ENCODE measurements at regions not wholly inside any gene's neighbourhood (a gene's known extent, or its start where the extent isn't known, plus 50 kb on each side); places are given as distances from the start of the nearest gene placed in this dataset.
"Not testable (repeated sequence)": the region's sequence is repeated elsewhere in the genome, so short reads cannot be mapped to it uniquely, and the experiment has no call there.

DNA sequence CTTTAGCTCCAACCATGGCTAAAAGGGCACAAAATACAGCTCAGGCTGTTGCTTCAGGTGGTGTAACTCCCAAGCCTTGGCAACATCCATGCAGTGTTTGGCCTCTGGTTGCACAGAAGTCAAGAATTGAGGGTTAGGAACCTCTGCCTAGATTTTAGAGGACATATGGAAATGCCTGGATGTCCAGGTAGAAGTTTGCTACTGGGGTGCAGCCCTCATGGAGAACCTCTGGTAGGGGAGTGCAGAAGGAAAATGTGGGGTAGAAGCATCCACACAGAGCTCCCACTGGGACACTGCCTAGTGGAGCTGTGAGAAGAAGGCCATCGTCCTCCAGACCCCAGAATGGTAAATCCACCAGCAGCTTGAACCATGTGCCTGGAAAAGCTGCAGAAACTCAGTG is 1453.8 kb upstream of the EYS start:
- no peak for DNase-seq

DNA sequence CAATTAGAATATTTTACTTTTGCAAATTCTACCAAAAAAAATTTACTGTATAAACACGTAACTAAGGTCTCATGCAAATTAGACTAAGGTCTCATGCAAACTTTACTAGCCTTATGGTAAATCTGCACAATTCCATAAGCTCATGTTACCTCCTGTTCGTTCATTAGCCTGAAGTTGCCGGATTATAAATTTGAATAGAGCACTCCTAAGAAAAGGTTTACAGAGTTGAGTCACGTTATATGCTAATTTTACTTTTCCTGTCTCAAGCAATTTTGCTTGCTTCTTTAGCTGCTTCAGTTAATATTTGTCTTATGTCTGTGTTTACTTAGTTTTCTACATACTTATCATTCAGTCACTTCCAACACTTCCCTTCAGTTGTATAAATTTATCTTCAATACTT is 1434.0 kb upstream of the EYS start:
- no peak for DNase-seq

DNA sequence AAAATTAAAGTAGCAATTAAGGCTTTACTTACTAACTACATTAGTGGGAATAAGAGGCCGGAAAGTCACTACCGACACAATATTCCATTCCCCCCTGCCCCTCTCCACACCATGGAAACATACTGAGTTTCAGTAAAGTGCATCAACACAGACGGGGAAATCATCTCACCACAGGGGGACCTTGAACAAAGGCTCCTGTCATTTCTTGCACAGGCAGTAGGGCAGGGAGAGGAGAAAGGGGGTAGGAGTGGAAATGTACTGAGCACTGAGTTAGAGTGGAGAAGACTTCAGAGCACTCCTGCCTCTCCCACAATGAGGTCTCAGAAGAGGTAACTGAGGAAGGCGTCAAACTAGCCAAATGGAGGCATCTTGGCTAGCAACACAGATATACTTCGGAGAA is 1426.9 kb upstream of the EYS start:
- DNase-seq = no peak

DNA sequence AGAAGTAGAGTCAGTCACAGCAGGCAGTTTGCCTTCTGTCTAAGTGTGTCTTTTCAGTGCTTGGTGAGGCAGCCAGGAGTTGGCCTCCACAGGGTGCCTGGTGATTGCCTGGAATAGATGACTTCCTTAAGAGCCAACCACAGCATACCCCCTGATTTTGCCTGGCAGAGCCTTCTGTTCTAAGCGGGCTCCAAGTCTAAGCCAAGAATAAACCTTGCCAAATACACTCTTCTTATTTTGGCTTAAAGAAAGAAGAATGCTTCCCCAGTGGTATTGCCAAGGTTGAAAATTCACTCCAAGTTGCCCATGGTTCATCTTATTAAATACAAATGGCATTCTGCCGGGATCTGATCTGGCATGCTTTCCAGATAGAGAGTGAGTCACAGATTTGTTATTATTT is 1424.8 kb upstream of the EYS start:
- no peak for DNase-seq

DNA sequence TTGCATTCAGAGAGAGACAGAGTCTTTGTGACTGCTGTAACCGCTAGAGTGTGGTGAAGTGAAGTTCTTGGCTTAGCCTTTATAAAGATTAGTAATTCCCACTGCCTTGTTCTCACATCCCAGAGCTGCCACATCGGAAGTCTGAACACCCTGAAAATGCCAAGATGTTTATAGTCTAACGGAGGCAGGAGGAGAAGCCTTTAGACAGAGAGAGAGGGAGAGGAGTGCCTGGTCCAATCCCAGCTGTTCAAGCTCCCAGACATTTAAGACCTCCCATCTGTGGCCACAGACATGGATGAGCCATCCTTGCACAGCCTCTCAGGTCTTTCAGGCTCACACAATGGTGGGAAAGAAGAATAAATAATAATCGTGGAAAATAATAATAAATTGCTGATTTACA is 1422.8 kb upstream of the EYS start:
- no peak for DNase-seq

DNA sequence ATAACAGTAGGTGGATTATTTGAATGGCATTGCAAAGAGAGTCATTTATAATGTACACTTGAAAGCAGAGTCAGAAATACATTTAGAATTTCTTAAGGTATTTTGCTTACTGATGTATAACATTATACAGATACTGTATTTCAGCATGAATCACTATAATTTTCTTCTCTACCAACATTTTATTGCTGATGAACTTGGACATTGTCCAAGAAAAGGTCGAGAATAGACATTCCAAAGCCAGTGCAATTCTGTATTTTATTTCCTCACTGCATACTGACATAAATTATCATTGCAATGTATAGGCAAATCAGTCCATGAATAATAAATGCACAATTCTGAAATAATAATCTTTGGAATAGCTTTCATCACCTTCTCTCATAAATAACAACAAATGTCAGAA is 1420.0 kb upstream of the EYS start:
- DNase-seq = no peak

DNA sequence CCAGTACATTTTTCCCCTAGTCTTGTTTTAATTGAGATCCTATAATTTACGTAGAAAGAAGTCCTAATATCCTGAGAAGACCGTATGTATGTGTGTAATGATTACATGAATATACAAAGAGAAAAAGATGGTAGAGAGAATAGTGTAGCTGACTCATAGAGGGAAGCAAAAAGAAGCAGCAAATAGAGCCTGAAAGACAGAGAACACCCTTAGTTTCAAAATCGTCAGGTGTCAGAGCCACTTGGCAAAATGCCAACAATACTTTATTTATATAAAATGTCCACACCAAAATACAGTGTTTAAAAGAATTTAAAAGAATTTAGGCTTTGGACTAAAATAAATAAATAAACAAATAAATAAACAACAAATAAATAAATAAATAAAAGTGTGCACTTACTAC is 1414.1 kb upstream of the EYS start:
- DNase-seq = no peak

DNA sequence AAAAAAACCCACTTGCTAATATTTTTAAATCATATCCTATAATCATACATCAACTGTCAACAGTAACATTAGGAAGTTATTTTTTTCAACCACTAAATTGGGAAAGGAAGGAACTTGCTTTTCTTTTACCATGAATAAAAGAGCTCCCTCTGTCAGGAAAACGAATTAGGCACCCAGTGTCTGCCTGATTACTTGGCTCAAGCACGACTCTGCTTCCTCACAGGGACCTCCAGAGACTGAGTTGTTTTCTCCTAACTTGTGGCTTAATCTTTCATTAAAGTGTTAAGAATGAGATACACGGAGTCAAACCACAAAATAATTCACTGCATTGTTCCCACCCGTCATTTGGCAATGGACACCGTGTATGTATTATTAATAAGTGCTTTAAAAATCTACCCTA is 1405.1 kb upstream of the EYS start:
- no peak for DNase-seq

DNA sequence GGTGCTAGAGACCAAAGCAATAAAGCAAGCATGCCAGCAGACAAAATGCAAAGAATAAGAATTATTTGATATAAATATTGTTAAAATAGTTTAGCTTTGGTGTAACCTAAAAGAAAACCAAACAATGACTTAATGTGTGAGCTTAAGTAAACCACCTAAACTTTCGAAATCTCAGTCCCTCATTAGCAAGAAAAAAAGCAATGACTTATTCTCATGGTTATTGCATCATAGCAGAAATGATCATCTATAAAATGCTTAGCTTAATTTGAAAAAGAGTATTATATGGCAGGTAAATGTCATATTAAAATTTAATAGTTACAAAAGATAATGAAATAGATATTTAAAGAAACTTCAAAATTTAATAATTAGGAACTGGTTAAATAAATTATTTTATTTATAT is 1395.7 kb upstream of the EYS start:
- DNase-seq = no peak

DNA sequence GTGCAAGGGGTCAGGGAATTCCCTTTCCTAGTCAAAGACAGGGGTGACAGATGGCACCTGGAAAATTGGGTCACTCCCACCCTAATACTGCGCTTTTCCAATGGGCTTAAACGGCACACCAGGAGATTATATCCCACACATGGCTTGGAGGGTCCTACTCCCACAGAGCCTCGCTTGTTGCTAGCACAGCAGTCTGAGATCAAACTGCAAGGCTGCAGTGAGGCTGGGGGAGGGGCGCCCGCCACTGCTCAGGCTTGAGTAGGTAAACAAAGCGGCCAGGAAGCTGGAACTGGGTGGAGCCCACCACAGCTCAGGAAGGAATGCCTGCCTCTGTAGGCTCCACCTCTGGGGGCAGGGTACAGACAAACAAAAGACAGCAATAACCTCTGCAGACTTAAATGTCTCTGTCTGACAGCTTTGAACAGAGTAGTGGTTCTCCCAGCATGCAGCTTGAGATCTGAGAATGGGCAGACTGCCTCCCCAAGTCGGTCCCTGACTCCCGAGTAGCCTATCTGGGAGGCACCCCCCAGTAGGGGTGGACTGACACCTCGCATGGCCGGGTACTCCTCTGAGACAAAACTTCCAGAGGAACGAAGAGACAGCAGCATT is 1388.7 kb upstream of the EYS start:
- DNase-seq = not testable (repeated sequence)

DNA sequence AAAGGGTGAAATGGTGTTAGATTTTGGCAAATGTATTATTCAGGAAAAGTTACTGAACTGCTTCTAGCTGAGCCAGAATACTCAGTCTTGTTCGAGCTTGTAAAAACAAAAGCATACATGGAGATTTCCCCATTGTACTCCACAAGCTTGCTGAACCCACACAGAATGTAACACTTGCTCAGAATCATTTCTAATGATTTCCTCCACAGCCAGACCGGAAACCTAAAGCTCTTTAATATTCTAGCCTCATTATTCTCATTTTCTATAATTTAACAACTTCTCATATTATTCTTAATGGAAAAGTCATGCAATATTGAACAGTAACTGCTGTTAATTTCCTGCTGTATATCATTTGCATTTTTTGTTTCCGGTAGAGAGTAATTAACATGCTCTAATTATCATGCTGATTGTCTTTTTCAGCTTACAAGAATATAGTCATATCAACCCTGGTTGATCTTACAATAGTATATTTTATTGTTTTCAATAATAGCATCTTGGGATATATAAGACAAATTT is 1387.5 kb upstream of the EYS start:
- no peak for DNase-seq

DNA sequence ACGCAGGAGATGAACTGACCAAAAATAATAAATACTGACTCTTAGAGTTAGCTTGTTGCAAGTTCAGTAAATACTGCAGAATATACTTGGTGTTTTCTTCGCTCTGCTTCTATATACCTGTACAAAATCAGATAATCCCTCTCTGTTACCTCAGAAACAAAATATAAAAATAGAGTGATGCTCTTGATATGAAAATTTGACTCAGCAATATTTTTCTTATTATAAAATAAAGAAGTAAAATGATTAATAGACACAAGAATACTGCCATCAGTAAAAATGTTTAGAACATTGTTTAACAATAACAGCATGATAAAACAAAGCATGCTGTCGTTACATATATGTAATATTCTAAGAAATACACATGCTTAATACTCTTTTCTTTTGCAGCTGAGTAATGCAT is 1366.9 kb upstream of the EYS start:
- no peak for DNase-seq

DNA sequence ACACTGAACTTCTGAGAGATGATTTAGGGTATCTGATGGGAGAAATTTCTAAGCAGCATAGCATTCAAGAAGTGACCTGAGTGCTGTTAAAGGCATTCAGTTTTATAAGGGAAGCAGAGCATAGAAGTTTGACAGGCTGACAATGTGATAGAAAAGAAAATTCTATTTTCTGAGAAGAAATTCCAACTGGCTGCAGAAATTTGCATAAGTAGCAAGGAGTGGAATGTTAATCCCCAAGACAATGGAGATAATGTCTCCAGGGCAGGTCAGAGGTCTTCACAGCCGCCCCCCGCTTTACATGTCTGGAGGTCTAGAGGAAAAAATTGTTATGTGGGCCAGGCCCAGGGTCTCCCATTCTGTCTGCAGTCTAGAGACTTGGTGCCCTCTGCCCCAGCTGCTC is 1361.8 kb upstream of the EYS start:
- no peak for DNase-seq

DNA sequence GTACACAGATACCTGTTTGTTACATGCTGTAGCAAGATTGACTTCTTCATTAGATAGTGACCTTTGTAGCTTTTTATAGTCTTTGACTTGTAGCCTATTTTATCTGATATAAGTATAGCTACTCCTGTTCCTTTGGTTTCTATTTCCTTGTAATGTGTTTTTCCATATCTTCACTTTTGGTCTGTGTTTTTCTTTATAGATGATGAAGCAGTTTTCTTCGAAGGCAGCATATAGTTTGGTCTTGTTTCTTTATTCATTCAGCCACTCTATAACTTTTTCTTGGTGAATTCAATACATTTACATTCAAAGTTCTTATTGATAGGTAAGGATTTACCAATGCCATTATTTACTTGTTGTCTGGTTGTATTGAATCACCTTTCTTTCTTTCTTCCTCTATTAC is 1357.3 kb upstream of the EYS start:
- DNase-seq = no peak

DNA sequence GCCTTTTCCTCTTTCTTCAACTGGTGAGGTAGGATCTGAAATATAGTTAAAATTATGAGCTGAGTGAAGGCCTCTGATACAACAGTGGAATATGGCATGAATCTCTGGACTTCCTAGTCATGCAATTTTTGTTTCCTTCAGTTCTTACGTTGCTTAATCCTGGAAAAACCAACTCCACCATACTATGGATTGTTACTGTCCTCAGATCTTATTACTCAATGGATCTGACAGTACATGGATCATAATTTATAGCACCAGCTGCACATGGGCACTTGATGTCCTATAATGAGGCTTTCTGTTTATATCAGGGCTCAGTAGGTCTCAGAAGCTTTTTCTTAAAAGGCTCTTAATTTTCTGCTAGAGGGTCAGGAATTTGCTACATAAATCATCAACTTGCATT is 1341.0 kb upstream of the EYS start:
- no peak for DNase-seq

DNA sequence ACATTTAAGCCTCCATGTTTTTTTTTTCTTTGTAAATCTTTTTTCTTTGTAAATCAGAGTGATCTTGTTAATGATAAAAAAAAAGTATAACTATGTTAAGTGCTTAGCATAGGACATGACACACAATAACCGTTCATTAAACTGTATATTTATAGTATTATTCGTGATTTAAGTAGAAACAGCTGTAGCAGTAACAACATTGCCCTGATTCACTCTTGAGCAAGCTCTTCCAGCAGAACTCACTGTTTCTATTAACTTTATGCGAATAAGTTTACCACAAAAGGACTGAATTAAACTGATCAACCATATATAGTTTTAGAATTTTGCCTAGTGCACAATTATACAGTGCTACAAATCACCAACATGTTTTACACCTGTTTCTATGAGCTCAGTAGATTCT is 1338.0 kb upstream of the EYS start:
- no peak for DNase-seq

DNA sequence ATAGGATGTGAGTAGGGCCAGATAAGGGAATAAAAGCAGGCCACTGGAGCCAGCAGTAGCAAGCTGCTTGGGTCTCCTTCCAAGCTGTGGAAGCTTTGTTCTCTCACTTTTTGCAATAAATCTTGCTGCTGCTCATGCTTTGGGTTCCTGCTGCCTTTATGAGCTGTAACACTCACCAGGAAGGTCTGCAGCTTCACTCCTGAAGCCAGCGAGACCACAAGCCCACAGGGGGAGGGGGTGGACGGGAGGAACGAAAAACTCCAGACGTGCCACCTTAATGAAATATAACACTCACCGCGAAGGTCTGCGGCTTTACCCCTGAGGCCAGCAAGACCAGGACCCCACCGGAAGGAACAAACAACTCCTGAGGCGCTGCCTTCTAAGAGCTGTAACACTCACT is 1324.4 kb upstream of the EYS start:
- no peak for DNase-seq

DNA sequence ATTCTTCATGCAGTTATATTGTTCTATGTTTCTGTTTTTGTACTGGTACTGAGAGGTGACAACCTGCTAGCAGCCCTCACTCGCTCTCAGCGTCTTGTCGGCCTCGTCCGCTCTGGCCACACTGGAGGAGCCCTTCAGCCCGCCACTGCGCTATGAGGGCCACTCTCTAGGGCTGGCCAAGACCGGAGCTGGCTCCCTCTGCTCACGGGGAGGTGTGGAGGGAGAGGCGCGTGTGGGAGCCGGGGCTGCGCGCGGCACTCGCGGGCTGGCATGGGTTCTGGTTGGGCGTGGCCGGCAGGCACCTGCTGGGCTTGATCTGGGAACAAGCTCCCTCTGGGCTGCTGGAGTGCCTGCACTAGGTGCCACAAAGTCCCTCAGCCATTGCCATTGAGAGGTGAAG is 1323.8 kb upstream of the EYS start:
- DNase-seq = no peak

DNA sequence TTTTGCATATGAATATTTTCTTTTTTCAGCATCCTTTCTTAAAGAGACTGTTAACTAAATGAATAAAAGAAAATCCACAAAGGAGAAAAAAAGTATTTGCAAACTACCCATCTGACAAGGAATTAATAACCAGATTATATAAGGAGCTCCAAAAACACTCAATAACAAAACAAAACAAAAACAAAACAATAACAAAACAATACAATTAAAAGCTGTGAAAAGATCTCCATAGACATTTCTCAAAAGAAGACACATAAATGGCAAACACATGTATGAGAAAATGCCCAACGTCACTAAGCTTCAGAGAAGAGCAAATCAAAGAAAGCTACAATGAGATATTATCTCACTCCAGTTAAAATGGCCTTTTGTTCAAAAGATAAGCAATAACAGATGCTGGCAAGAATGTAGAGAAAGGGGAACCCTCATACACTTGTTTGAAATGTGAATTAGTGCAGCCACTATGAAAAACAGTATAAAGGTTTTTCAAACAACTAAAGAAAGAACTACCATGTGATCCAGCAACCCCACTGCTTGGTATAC is 1310.0 kb upstream of the EYS start:
- DNase-seq = no peak

DNA sequence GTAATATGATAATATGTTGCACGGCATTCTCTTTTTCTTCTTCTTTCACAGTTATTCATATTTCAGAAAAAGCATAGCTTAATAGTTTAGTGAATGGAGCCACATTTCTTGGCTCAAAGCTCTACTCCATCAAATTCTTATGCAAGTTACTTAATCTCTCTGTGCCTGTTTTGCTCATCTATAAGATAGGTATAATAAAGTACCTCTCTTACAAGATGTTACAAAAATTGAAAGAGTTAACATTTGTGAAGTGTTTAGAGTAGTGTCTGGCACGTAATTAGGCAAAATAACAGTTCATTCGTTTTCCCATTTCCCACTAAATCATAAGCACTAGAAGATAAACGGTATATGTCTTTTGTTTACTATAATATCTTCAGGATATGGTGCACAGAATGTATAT is 1304.4 kb upstream of the EYS start:
- no peak for DNase-seq

DNA sequence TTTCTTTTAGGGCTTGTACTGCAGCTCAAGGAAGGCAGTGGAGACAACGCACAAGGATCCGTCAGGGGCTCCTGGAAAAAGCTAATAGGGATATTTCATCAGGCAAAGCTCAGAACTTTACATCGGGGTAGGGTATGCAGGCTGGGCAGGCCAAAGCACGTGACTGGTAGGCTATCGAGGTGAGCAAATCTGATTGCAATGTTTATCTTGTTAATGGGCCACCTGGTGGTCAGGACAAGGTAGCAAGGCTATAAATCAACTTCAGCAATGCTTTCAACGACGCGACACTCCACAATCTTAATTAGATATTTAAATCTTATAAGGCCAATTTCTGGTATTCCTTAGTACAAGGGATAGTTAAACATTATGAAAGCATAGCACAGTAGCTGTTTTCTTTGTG is 1302.8 kb upstream of the EYS start:
- no peak for DNase-seq

DNA sequence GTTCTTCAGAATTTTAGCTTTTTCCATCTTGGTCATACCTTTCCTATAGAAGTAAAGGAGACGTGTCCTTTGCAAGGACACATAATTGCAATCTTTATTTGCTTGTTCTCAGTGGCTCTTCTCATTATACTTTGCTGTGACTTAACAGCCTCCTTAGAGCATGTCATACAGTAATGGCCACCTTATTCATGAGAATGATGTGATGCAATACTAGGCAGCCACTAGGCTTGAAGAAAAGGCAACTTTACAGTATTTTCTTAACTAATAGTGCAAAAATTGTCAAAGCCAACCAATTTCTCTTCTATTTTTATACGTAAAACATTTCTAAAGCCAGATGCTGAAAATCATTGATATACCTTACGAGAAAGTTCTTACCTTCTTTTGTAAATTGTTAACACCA is 1296.8 kb upstream of the EYS start:
- DNase-seq = no peak

DNA sequence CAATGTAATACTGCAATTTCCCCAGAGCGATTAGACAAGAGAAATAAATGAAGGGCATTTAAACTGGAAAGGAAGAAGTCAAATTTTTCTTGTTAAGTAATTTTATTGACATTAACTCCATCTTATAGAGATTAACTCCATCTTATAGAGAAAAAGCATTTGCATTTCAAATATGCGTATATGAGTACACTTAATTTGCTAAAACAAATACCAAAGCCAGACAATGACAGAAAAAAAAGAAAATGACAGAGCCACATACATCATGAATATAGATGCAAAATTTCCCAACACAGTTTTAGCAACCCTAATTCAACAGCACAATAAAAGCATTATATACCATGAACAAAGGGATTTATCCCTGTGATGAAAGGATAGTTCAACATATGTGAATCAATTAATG is 1293.1 kb upstream of the EYS start:
- no peak for DNase-seq

DNA sequence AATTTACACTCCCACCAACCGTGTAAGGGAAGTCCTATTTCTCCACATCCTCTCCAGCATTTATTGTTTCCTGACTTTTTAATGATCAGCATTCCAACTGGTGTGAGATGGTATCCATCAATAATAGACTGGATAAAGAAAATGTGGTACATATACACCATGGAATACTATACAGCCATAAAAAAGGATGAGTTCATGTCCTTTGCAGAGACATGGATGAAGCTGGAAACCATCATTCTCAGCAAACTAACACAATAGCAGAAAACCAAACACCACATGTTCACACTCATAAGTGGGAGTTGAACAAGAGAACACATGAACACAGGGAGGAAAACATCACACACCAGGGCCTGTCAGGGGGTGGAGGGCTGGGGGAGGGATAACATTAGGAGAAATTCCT is 1290.6 kb upstream of the EYS start:
- DNase-seq = not testable (repeated sequence)

DNA sequence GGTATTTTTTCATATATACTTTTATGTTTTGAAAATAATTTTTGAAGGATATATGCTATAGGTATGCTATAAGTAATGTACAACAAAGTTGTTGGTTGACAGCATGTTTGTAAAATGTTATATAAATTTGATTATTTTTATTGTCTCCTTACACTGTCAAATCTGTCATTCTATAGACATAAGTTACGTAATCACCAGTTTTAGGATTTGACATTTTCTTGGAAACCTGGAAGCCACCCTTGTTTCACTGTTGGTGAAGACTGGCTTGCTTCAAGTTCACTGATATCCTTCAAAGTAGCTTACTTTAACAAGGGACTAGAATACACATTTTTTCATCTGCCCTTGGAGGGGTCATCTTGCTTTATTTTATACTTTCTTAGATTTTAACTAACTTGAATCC is 1288.6 kb upstream of the EYS start:
- no peak for DNase-seq

DNA sequence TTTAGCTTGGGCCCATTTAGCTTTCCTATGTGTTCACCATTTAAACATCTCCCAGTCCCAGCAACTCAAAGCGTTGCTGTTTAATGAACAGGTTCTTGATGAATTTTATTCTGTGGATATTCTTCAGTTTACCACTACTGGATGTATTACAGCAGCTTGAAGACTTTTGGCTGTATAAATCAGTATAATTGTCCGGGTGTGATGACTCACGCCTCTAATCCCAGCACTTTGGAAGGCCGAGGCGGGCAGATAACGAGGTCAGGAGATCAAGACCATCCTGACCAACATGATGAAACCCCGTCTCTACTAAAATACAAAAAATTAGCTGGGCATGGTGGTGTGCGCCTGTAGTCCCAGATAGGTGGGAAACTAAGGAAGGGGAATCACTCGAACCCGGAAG is 1286.7 kb upstream of the EYS start:
- not testable (repeated sequence) for DNase-seq

Measured in NCI-H1092 (cell line).